Ramos (cell line): ENCODE measurements at regions not wholly inside any gene's neighbourhood (a gene's known extent, or its start where the extent isn't known, plus 50 kb on each side); places are given as distances from the start of the nearest gene placed in this dataset.
"Not testable (repeated sequence)": the region's sequence is repeated elsewhere in the genome, so short reads cannot be mapped to it uniquely, and the experiment has no call there.

Experiments used
- in situ Hi-C: fragments of 300-500 bp; cut with MboI; formaldehyde crosslinking; loops from one replicate; pipeline ENCODE4 v1.14.3; 2022; ENCODE audit warnings: low sequenced_read_pairs; ENCODE audit not compliant: unreplicated experiment

DNA sequence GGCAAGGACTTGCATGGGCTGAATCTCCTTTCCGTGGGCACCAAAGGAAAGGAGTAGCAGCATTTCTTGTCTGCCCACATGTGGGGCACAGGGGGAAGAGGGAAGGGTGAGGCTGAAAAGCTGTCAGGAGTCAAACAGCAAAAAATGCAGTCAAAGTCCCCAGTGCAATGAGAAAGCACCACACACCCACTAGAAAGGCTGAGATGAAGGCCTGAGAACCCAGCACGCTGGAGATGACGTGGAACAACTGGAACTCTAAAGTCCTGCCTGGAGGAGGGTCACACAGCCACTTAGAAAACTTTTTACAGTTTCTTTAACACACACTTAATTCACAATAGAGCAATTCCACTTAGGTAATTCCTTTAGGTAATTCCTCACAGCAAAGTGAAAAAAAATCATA lies 94.6 kb upstream of the IGFBPL1 start:
- in situ Hi-C loops = no loop called here

DNA sequence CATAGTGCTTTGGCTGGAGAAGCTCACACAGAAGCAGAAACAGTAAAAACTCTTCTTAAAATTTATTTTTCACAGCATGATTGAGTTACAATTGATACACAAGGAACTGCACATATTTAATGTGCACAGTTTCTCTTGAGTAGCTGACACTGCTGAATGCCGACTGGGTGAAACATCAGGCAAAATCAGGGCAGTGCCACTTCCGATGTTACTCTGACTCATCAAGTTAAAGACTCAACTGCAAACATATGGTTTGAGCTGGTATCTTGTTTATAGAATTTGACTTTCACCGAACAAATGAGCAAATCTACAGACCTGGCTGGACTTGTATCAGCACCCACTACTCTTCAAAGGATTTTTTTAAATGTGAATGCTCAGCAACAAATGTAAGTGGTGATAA lies 92.0 kb upstream of the IGFBPL1 start:
- in situ Hi-C loops = not testable (repeated sequence)

DNA sequence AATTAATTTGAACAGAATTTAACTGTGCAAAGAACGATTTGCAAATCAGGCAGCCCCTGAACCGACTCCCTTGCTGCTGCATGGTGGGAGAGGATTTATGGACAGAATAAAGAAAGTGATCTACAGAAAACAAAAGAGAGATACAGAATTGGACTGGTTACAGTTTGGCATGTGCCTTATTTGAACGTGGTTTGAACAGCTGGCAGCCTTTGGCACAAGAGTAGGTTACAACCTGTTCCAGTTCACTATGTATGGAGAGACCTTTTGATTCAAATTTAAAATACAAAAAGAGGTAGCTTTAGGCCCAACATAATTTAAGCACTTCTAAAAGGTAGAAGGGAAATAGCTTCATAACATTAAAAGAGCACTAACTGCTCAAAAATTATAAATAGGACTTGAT lies 90.8 kb upstream of the IGFBPL1 start:
- in situ Hi-C loops = not testable (repeated sequence)

DNA sequence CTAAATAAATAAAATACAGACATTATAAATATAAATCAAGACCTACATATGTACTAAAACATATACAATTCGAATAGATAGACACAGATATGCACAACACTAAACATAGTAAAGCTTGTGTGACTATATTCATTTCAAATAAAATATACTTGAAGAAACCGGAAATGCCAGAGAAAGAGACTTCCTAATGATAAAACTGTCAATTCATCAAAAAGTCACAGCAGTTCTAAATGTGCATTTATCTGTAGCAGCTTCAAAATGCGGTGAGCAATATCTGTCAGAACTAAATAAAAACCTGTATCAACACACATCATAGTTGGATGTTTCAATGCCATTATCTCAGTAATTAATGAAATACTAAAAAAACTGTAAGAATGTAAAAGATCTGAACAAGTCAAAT lies 86.1 kb upstream of the IGFBPL1 start:
- in situ Hi-C loops = not testable (repeated sequence)

DNA sequence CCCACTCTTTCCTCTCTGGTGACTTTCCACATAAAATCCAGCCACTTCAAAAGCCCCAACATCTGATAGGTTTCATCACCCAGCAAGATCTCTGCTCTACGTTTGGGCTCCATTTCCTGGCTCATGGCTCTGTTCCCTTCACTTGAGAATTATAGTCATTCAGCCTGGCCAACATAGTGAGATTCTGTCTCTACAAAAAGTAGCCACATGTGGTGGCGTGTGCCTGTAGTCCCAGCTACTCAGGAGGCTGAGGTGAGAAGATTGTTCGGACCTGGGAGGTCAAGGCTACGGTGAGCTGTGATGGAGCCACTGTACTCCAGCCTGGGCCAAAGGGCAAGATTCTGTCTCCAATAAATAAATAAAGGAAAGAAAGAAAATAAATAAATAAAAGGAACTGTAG lies 83.3 kb upstream of the IGFBPL1 start:
- in situ Hi-C loops = no loop called here

DNA sequence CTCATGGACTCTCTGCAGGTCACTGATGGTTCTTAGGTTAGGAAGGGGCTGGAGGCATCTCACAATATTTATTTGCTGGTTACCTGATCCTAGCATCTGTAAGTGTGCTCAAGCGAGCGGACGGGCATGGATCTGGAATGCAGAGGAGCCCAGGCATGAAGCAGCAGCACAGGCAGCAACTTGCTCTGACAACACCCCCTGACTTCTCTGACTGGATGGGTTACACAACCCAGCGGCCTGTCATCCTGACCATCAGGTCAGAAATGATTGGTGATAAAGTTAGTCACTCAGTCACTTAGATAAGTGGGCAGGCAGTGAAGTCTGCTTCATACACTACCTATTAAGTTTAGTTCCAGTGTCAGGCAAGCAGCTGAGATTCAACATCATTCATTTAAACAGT lies 75.9 kb upstream of the IGFBPL1 start:
- in situ Hi-C loops = not testable (repeated sequence)

DNA sequence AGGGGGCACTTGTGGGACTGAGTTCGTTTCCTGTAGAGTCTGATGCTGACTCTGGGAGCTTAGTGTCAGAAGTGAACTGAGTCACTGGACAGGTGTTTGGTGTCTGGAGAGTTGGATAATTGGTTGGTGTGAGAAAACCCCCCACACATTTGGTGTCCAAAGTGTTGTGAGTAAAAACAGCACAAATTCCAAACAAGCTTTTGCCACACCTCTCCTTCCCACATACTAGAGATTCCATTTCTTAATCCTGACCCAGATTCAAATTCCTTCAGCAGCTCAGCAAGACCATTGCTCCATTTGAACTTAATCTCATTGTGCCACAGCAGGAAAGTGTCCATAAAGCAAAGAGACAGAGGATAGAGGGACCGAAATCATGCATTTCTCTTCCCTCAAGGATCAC lies 74.3 kb upstream of the IGFBPL1 start:
- in situ Hi-C loops = not testable (repeated sequence)

DNA sequence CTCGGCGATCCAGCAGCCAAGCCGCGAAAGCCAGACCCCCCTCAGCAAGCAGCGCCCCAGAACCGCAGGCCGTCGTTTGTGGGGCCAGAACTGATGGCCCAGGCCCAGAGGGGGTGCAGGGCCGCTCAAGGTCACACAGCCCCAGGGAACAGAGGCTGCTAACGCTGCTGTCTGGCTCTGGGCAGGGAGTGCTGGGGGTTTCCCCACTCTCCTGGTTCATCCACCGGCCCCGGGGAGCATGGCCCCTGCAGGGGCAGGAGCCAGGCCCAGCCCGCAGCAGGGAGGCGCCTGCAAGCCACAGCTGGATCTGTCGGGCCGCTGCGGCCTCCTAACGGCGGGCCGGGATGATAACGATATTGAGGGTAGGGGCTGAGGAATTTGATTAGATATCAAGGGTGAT lies 64.8 kb upstream of the IGFBPL1 start:
- in situ Hi-C loops = loop anchor here (10.0 kb wide), 1 partner anchor 46 kb away; no protein-coding TSS in a partner anchor

DNA sequence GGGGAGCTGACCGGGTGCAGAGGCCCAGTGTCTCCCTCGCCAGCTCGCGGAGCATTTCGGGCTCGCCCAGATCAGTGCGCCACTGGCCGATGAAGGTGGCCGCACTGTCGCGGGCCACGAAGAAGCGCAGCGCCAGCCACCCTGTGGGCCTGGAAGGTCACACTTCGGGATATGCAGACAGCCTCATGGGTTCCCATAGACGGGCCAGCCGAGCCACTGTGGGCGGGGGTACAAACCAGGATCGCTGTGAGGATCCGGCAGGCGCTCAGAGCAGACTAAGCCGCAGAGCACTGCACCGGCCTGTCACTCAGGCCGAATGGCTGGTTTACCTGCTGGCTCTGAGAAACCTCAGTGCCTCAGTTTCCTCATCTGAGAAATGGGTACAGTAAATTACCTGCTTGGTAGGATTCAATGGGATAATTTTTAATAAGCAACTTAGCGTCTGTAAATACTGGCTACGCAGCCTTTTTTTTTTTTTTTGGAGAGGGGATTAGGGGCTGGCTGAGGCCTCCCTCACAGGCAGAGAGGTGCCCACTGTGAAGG lies 64.0 kb upstream of the IGFBPL1 start:
- in situ Hi-C loops = loop anchor here (10.0 kb wide), 1 partner anchor 47 kb away; no protein-coding TSS in a partner anchor

DNA sequence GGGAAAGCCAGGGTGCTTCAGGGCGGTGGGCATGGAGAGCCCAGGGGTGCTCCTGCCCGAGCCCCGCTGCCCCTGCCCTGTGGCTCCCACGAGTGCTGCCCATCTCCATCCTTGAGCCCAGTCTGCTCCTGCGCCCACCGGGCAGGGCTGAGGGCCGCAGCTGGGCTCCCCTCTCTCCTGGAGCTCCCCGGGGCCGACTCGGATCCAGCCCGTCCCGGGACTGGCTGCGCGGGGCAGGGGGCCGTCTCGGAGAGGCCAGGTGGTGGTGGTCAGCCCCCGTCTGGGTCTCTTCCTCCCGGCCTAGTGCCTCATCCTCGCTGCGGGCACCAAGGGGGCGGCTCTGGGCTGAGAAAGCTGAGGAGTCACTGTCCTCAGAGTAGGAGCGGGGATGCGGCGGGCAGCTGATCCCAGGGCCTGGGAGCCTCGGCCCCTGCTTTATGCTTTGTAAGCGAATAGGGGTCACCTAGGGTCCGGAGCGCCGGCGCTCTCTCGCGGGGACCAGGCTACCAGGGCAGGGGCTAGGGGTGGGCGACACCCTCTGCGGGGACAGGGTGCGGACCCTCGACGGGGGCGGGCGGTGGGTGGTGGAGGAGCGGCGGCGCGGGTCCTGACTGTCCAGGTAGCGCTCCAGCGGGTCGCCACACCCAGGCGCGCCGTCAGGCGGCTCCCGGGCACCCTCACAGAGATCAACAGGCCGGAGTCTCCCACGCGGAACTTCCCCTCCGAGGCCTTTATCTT lies 63.3 kb upstream of the IGFBPL1 start:
- in situ Hi-C loops = loop anchor here (10.0 kb wide), 1 partner anchor 47 kb away; no protein-coding TSS in a partner anchor

DNA sequence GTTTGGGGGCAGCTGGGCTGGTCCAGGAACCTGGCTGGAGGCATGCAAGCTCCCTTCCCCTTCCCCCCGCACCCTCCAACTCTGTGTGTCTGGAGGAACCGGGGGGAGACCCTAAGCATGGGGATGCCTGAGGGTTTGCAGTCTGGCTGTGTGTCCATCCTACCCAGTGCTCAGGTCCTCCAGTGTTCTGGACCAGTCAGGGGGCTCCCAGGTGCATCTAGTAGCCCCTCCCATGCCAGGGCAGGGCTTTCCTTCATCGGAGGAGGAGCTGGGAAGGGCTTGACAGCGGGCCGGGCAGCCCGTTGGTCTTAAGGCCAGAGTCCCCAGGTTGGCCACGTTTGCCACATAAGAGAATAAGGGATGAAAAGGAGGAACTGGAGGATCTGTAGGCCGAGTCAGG lies 62.6 kb upstream of the IGFBPL1 start:
- in situ Hi-C loops = loop anchor here (10.0 kb wide), 1 partner anchor 48 kb away; no protein-coding TSS in a partner anchor

DNA sequence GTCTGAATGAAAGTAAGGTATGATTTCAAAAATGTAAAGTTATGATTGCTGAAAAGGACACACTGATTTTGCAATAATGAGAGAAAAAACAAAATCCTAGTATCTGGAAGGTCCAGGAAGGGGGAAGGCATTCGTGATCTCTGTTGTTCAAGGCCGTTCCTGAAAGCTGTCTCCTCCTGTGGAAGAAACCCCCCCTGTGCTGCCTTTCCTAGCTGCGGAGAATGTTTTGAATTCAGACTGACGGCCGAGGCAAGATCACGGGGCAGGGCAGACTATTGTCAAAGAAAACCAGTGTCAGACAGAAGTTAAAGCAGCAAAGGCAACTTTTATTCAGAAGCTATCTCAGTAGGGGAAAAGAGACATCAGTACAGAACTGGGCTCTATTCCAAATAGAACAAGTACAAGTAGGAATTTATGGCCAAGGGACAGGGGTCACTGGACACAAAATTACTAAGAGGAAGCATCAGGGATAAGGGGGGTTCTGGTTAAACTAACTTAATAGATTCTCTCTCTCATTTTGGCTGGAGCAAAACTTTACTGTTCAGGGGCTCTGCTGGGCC lies 61.9 kb upstream of the IGFBPL1 start:
- in situ Hi-C loops = loop anchor here (10.0 kb wide), 1 partner anchor 49 kb away; no protein-coding TSS in a partner anchor

DNA sequence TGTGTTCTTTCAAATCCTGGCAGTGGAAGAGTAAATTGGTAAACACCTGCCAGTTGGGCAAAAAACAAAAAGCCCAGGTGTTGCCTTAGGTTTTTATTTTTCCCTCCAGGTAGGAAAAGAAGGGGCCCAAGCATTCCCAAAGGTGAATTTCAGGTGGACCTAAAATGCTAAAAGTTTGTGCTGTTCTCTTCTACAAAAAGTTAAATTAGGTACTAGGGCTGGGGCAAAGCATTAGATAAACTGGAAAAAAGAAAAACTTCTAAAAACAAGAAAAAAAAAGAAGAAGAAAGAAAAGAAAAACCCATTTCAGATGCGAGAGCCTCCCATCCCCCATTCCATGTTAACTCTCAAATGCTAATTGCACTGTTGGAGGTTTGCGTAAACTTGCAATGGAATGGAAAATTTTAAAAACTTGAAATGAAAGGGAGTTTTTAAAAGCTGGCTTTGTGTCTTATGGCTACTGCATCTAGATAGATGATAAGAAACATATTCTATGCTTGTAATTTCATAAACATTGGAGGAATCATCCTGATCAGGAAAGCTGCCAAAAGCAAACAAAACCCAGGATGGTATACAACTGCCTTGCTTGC lies 59.9 kb upstream of the IGFBPL1 start:
- in situ Hi-C loops = loop anchor here (10.0 kb wide), 1 partner anchor 51 kb away; no protein-coding TSS in a partner anchor

DNA sequence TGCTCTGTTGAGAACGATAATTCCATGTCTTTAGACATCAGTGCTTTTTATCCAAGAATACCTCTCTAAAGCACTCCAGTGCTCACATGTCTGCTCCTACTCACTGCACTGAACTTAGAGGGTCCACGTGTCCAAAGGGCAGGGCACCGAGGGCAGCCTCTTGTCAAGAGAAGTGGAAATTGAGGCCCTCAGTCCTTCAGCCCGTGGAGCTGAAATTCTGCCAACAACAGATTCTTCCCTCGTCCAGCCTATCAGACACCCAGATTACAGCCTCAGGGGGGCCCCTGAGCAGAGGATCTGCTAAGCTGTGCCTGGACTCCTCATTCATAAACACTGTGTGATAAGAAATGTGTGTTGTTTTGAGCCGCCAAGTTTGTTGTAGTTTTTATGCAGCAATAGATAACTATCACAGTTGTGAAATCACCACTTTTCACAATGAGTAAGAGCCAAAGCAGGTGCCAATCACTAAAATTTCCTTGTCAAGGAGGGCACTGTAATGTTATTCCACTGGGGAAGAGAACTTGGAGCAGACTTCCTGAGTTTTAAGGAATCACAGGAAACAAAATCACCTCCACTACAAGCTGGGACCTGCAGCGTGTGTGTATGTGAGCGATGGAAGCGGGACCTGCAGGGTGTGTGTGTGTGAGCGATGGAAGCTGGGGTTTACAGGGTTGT lies 58.8 kb upstream of the IGFBPL1 start:
- in situ Hi-C loops = loop anchor here (10.0 kb wide), 1 partner anchor 52 kb away; no protein-coding TSS in a partner anchor

DNA sequence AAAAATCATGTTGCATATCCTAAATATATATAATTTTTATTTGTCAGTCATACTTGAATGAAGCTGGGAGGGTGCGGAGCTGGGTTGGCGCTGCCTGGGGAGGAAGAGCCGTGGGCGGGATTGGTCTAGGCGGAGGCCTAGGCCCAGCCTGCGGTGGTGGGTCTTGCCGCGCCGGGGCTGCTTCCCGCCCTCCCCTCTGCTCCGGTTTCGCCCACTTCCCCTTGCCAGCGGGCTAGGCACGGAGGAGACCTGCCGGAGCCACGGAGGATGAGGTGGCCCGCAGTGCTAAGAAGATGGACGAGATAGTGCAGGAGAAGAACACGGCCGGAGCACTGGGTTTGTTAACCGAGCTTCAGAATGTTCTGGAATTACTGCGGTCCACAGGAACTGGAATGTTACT lies 54.0 kb upstream of the IGFBPL1 start:
- in situ Hi-C loops = no loop called here

DNA sequence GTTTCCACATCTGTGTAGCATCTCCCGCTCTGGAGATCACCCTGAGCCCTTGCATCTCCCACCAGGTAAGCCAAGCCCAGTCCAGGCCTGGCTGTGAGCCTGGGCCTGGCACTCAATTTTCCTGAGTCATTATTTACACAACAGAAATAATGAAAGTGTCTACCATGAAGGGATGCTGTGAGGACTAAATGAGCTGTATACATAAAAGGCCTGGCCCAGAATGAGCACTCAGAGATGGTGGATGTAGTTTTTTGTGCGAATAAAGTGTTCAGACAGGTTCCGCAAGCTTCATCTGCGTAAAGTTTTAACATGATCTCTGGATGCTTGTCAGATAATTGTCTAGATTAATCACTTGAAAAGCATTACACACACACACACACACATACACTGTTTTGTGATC lies 50.2 kb upstream of the IGFBPL1 start:
- in situ Hi-C loops = not testable (repeated sequence)
